Heart left ventricle (tissue), 16 donors: ENCODE measurements at regions not wholly inside any gene's neighbourhood (a gene's known extent, or its start where the extent isn't known, plus 50 kb on each side); places are given as distances from the start of the nearest gene placed in this dataset.
"Not testable (repeated sequence)": the region's sequence is repeated elsewhere in the genome, so short reads cannot be mapped to it uniquely, and the experiment has no call there.

Experiments
- ATAC-seq, 4 donors: fragments of 200-7000 bp; cut with Tn5 transposase; one replicate each; pipeline ENCODE4 v1.9.1; 2020 to 2022; ENCODE audit warnings: moderate library complexity in 4 of 4, mild to moderate bottlenecking in 3 of 4, moderate number of reproducible peaks in 1 of 4
- DNase-seq, 5 donors: peaks; one replicate each; pipeline ENCODE4 v3.0.0-alpha.2; 2020
- H3K27ac ChIP-seq, 12 donors: fragments of 200-600 bp; sonication (generic) in 4 of 12; one replicate each; pipeline versions ENCODE4 v1.5.0 to v1.8.0; 2016 to 2022; ENCODE audit warnings: mild to moderate bottlenecking in 2 of 12
- H3K27me3 ChIP-seq, 9 donors: fragments of 200-600 bp; sonication (generic) in 2 of 9; one replicate each; pipeline versions ENCODE4 v1.5.1 to v1.8.0; 2016 to 2022; ENCODE audit warnings: mild to moderate bottlenecking in 3 of 9
- H3K36me3 ChIP-seq, 9 donors: fragments of 200-600 bp; sonication (generic) in 2 of 9; one replicate each; pipeline versions ENCODE4 v1.5.0 to v1.8.0; 2018 to 2022; ENCODE audit warnings: mild to moderate bottlenecking in 2 of 9
- H3K4me1 ChIP-seq, 12 donors: fragments of 200-600 bp; sonication (generic) in 4 of 12; one replicate each; pipeline versions ENCODE4 v1.5.0 to v1.8.0; 2016 to 2022; ENCODE audit warnings: mild to moderate bottlenecking in 3 of 12
- H3K4me3 ChIP-seq, 12 donors: fragments of 200-600 bp; sonication (generic) in 4 of 12; one replicate each; pipeline versions ENCODE4 v1.5.0 to v1.8.0; 2017 to 2022; ENCODE audit warnings: mild to moderate bottlenecking in 9 of 12, moderate library complexity in 4 of 12
- H3K9me3 ChIP-seq, 12 donors: fragments of 200-600 bp; sonication (generic) in 4 of 12; one replicate each; pipeline versions ENCODE4 v1.5.0 to v1.8.0; 2016 to 2022; ENCODE audit warnings: mild to moderate bottlenecking in 1 of 12
- POLR2A ChIP-seq, 2 donors: fragments of 450-650 bp; IDR thresholded peaks; one replicate each; pipeline ENCODE4 v1.6.1; 2017; ENCODE audit warnings: antibody characterized with exemption in 2 of 2, mild to moderate bottlenecking in 2 of 2, moderate library complexity in 2 of 2
- WGBS, 4 donors: extraction: QIAGEN DNeasy Blood & Tissue Kit in 2 of 4; methylation state at CpG; one replicate each; pipeline versions ENCODE4 v1.1.5 to v1.1.7; 2013 to 2018; 5-methylcytosine and 5-hydroxymethylcytosine counted together
- intact Hi-C, 10 donors: fragments of 100-400 bp; cut with DNase I; formaldehyde crosslinking; loops; one replicate each; pipeline versions ENCODE4 v1.11.1 to v1.14.2; 2022
- TF ChIP-seq, protein P1 (sequence below), 12 donors: fragments of 200-600 bp; sonication (generic) in 4 of 12; IDR thresholded peaks; one replicate each; pipeline versions ENCODE4 v1.5.0 to v1.8.0; 2018 to 2022; ENCODE audit warnings: antibody characterized with exemption in 12 of 12, mild to moderate bottlenecking in 5 of 12
- donor health status: ischemic (EF 13 %, LVEDD 7.1; RV severe dilation, severe dysfunction).
- donor health status: healthy with polysubstance abuse.
- donor health status: DM: no; HTN: yes; CAD: no.
- donor health status: DM: no; HTN: no; CAD: no.
- donor health status: ischemic (EF 25% LVEDD 6.9; RV normal size, moderate dysfunction).
- donor health status: ischemic (EF 25% LVEDD 5.7; RV mildly dilated, moderate dysfunction).
- donor health status: healthy.
- donor health status: DM: yes; HTN: yes; CAD: no.
- donor health status: ischemic (EF 35%, LVEDD 5.7; RV mildly dilated, moderate dysfunction).
- donor health status: nonischemic (EF 11% LVEDD 7.7; RV severe dilation, severe dysfunction).
- donor health status: DM: yes; HTN: yes; CAD: no.
- donor health status: PGD.
- donor health status: ischemic (EF 29% LVEDD 5.4; RV normal size, mild dysfunction).
- donor health status: nonischemic (EF 23%, LVEDD 6.1; RV moderate dilation, normal function).

DNA sequence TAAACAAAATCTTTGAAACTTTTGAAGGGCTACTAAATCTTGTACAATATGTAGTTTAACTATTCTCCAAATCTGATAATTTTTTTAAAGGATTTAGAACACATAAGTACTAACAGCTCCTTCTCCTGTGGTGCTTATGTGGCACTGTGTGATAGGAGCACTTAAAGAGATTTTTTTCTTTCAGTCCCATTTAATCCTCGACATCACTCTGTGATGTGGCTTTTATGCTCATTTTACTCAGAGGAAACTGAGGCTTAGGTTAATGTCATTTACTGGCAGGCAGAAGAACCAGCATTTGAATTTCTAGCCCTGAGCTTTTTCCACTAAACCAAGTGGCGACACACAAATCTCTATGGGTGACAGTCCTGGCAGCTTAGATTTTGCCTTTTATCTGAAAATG lies 92.4 kb downstream of the SAMD9 start:
- 87 to 97% (median 93%) methylated on average over 2 of the region's 2 CpGs for WGBS, 4 donors
- no peak overlapping the region for H3K4me3 ChIP-seq
- H3K36me3 ChIP-seq = no peaks in the 10 kb centered on the region
- ATAC-seq (no peak), DNase-seq (no peak)
- intact Hi-C loops = no loop called here
- H3K27me3 ChIP-seq = no peaks in the 10 kb centered on the region
- H3K9me3 ChIP-seq = no peaks in the 10 kb centered on the region
- no peak for TF ChIP-seq POLR2A (IDR thresholded peaks at IDR 0.05)
- TF ChIP-seq, protein P1, sequence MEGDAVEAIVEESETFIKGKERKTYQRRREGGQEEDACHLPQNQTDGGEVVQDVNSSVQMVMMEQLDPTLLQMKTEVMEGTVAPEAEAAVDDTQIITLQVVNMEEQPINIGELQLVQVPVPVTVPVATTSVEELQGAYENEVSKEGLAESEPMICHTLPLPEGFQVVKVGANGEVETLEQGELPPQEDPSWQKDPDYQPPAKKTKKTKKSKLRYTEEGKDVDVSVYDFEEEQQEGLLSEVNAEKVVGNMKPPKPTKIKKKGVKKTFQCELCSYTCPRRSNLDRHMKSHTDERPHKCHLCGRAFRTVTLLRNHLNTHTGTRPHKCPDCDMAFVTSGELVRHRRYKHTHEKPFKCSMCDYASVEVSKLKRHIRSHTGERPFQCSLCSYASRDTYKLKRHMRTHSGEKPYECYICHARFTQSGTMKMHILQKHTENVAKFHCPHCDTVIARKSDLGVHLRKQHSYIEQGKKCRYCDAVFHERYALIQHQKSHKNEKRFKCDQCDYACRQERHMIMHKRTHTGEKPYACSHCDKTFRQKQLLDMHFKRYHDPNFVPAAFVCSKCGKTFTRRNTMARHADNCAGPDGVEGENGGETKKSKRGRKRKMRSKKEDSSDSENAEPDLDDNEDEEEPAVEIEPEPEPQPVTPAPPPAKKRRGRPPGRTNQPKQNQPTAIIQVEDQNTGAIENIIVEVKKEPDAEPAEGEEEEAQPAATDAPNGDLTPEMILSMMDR (IDR thresholded peaks at IDR 0.05) = no peak
- no peak overlapping the region for H3K27ac ChIP-seq
- H3K4me1 ChIP-seq = no peaks in the 10 kb centered on the region

GRCh38 chr7:93022931-93023478 lies 94.8 kb downstream of the SAMD9 start:
- H3K9me3 ChIP-seq, intact Hi-C loops, DNase-seq, H3K36me3 ChIP-seq, H3K4me1 ChIP-seq, ATAC-seq, H3K27ac ChIP-seq, H3K4me3 ChIP-seq, H3K27me3 ChIP-seq: not testable (repeated sequence)
- 95 to 98% (median 97%) methylated on average over 6 of the region's 6 CpGs for WGBS, 4 donors

GRCh38 chr7:93021748-93022147 lies 96.0 kb downstream of the SAMD9 start:
- Histone ChIP-seq H3K27ac (no peak overlapping the region), H3K9me3 (no peaks in the 10 kb centered on the region), H3K4me1 (peaks cover 0 to 3% (median 0%) of the 10 kb centered on the region in 12 donors), H3K4me3 (no peak overlapping the region), H3K36me3 (no peaks in the 10 kb centered on the region), H3K27me3 (no peaks in the 10 kb centered on the region)
- no peak for ATAC-seq
- intact Hi-C loops = no loop called here
- 69 to 98% (median 96%) methylated on average over 2 of the region's 2 CpGs for WGBS, 4 donors
- no peak for TF ChIP-seq POLR2A (IDR thresholded peaks at IDR 0.05)
- TF ChIP-seq, protein P1 (IDR thresholded peaks at IDR 0.05) = no peak
- no peak for DNase-seq

- Histone ChIP-seq H3K9me3 (no peaks in the 10 kb centered on the region), H3K36me3 (no peaks in the 10 kb centered on the region), H3K27me3 (no peaks in the 10 kb centered on the region), H3K4me1 (peaks cover 0 to 31% (median 16%) of the 10 kb centered on the region in 12 donors), H3K4me3 (no peak overlapping the region), H3K27ac (no peak overlapping the region)
- no peak for ATAC-seq
- WGBS, 4 donors = 76 to 98% (median 96%) methylated on average over 2 of the region's 2 CpGs
- intact Hi-C loops = no loop called here
- no peak for DNase-seq
- no peak for TF ChIP-seq POLR2A (IDR thresholded peaks at IDR 0.05)
These were observed 99.1 kb downstream of the SAMD9 start for GRCh38 chr7:93018716-93019115.

DNA sequence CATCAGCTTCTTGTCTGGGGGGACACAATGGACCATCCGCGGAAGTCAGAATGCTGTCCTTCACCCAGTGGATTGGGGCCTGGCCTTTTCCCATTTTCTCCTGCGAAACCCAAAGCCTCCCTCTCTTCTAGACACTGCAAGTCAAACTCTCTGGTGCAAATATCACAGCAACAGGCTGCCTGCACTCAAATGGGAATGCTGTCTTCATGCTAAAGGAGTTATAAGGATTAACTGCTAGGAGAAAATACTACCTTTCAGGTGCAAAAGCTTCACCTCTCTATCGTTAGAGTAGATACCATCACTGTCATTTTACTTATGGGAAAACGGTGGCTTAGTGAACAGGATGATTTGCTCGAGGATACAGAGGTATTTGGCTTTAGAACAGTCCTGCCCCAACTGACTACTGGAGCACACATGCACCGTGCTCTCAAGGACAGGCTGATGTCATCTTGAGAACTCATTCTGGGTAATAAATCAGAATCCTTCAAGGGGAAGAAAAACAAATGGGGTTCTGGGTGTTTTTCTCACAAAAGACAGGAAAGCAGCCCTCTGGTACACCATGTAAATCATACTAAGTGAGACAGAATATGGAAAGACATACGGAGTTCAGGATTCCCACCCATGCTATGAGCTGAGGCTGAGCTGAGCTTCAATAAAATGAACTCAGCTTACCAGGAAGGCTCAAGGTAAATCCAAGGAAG lies 100.9 kb downstream of the SAMD9 start:
- no peaks in the 10 kb centered on the region for H3K27me3 ChIP-seq
- 56 to 67% (median 62%) methylated on average over 8 of the region's 8 CpGs for WGBS, 4 donors
- intact Hi-C loops = no loop called here
- H3K4me1 ChIP-seq = peaks cover 0 to 31% (median 16%) of the 10 kb centered on the region in 12 donors
- H3K27ac ChIP-seq = peak overlapping the region in 2 of 12 donors; percentile 44 to 55
- TF ChIP-seq POLR2A (IDR thresholded peaks at IDR 0.05) = no peak
- TF ChIP-seq, protein P1 (IDR thresholded peaks at IDR 0.05) = no peak
- DNase-seq (no peak), ATAC-seq (no peak)
- H3K9me3 ChIP-seq = no peaks in the 10 kb centered on the region
- no peaks in the 10 kb centered on the region for H3K36me3 ChIP-seq
- H3K4me3 ChIP-seq = no peak overlapping the region
